Activated naive CD8-positive, alpha-beta T cell treated with anti-CD3 and anti-CD28 coated beads for 36 hours (primary cell): ENCODE measurements at regions not wholly inside any gene's neighbourhood (a gene's known extent, or its start where the extent isn't known, plus 50 kb on each side); places are given as distances from the start of the nearest gene placed in this dataset.

ENCODE experiments used
- DNase-seq: peaks from one replicate; pipeline ENCODE4 v3.0.0; 2021
- H3K27ac Mint-ChIP-seq: one replicate; pipeline ENCODE4 v1.8.0; 2022; ENCODE audit warnings: mild to moderate bottlenecking, moderate library complexity, mixed read lengths
- H3K27me3 Mint-ChIP-seq: one replicate; pipeline ENCODE4 v1.8.0; 2022; ENCODE audit warnings: mild to moderate bottlenecking, mixed read lengths
- H3K36me3 Mint-ChIP-seq: one replicate; pipeline ENCODE4 v1.8.0; 2021; ENCODE audit warnings: mild to moderate bottlenecking, mixed read lengths
- H3K4me1 Mint-ChIP-seq: one replicate; pipeline ENCODE4 v1.8.0; 2021; ENCODE audit warnings: mixed read lengths
- H3K4me3 Mint-ChIP-seq: one replicate; pipeline ENCODE4 v1.8.0; 2022; ENCODE audit warnings: mild to moderate bottlenecking, moderate library complexity, mixed read lengths
- H3K9me3 Mint-ChIP-seq: one replicate; pipeline ENCODE4 v1.8.0; 2022; ENCODE audit warnings: mixed read lengths

- no peak for DNase-seq
- Mint-ChIP-seq H3K4me1 (no peaks in the 10 kb centered on the region), H3K36me3 (peaks cover 4% of the 10 kb centered on the region), H3K27me3 (no peaks in the 10 kb centered on the region), H3K27ac (no peak overlapping the region), H3K9me3 (peaks cover 5% of the 10 kb centered on the region), H3K4me3 (no peak overlapping the region)
Measured at GRCh38 chr2:3138621-3139020, 239.0 kb downstream of the EIPR1 start.

- no peaks in the 10 kb centered on the region for H3K27me3 Mint-ChIP-seq
- H3K4me1 Mint-ChIP-seq = no peaks in the 10 kb centered on the region
- no peak overlapping the region for H3K27ac Mint-ChIP-seq
- no peak for DNase-seq
- no peak overlapping the region for H3K4me3 Mint-ChIP-seq
- peaks cover 4% of the 10 kb centered on the region for H3K36me3 Mint-ChIP-seq
- peaks cover 7% of the 10 kb centered on the region for H3K9me3 Mint-ChIP-seq
Measured at GRCh38 chr2:3137651-3138300, 239.8 kb downstream of the EIPR1 start.

GRCh38 chr2:3135676-3136075 is 241.9 kb downstream of the EIPR1 start:
- H3K36me3 Mint-ChIP-seq = peaks cover 4% of the 10 kb centered on the region
- H3K4me3 Mint-ChIP-seq = no peak overlapping the region
- H3K27me3 Mint-ChIP-seq = peaks cover 2% of the 10 kb centered on the region

GRCh38 chr2:3134026-3134571 is 243.5 kb downstream of the EIPR1 start:
- Mint-ChIP-seq H3K4me3 (no peak overlapping the region), H3K27ac (no peak overlapping the region), H3K9me3 (peaks cover 7% of the 10 kb centered on the region), H3K27me3 (peaks cover 6% of the 10 kb centered on the region), H3K36me3 (peaks cover 4% of the 10 kb centered on the region), H3K4me1 (no peaks in the 10 kb centered on the region)
- DNase-seq = no peak

More at GRCh38 chr2:3135676-3136075, 241.9 kb downstream of the EIPR1 start:
- no peak for DNase-seq
- Mint-ChIP-seq H3K4me1 (no peaks in the 10 kb centered on the region), H3K27ac (no peak overlapping the region), H3K9me3 (peaks cover 7% of the 10 kb centered on the region)

GRCh38 chr2:3132966-3133365 is 244.7 kb downstream of the EIPR1 start:
- H3K4me1 Mint-ChIP-seq = no peaks in the 10 kb centered on the region
- no peak for DNase-seq
- peaks cover 7% of the 10 kb centered on the region for H3K9me3 Mint-ChIP-seq
- H3K4me3 Mint-ChIP-seq = no peak overlapping the region
- H3K27me3 Mint-ChIP-seq = peaks cover 7% of the 10 kb centered on the region
- H3K27ac Mint-ChIP-seq = no peak overlapping the region
- H3K36me3 Mint-ChIP-seq = peaks cover 4% of the 10 kb centered on the region

GRCh38 chr2:3132466-3132865 is 245.2 kb downstream of the EIPR1 start:
- peaks cover 7% of the 10 kb centered on the region for H3K9me3 Mint-ChIP-seq
- peaks cover 7% of the 10 kb centered on the region for H3K27me3 Mint-ChIP-seq
- no peak overlapping the region for H3K4me3 Mint-ChIP-seq
- no peaks in the 10 kb centered on the region for H3K4me1 Mint-ChIP-seq
- peaks cover 4% of the 10 kb centered on the region for H3K36me3 Mint-ChIP-seq
- no peak for DNase-seq
- no peak overlapping the region for H3K27ac Mint-ChIP-seq

GRCh38 chr2:3131636-3132326 is 245.8 kb downstream of the EIPR1 start:
- Mint-ChIP-seq H3K27me3 (peaks cover 7% of the 10 kb centered on the region), H3K36me3 (peaks cover 4% of the 10 kb centered on the region), H3K4me3 (no peak overlapping the region), H3K4me1 (no peaks in the 10 kb centered on the region), H3K27ac (no peak overlapping the region), H3K9me3 (peaks cover 7% of the 10 kb centered on the region)
- no peak for DNase-seq

GRCh38 chr2:3130889-3131635 is 246.6 kb downstream of the EIPR1 start:
- no peaks in the 10 kb centered on the region for H3K4me1 Mint-ChIP-seq
- DNase-seq = no peak
- H3K27me3 Mint-ChIP-seq = peaks cover 7% of the 10 kb centered on the region
- H3K27ac Mint-ChIP-seq = no peak overlapping the region
- H3K4me3 Mint-ChIP-seq = no peak overlapping the region
- peaks cover 7% of the 10 kb centered on the region for H3K9me3 Mint-ChIP-seq
- H3K36me3 Mint-ChIP-seq = peaks cover 4% of the 10 kb centered on the region

GRCh38 chr2:3130444-3130843 is 247.2 kb downstream of the EIPR1 start:
- Mint-ChIP-seq H3K9me3 (peaks cover 3% of the 10 kb centered on the region), H3K27me3 (peaks cover 7% of the 10 kb centered on the region), H3K4me1 (no peaks in the 10 kb centered on the region), H3K36me3 (peaks cover under 1% of the 10 kb centered on the region), H3K27ac (no peak overlapping the region), H3K4me3 (no peak overlapping the region)
- no peak for DNase-seq

GRCh38 chr2:3129867-3130266 is 247.8 kb downstream of the EIPR1 start:
- DNase-seq = no peak
- Mint-ChIP-seq H3K27me3 (peaks cover 7% of the 10 kb centered on the region), H3K9me3 (peaks cover 2% of the 10 kb centered on the region), H3K27ac (no peak overlapping the region), H3K36me3 (no peaks in the 10 kb centered on the region), H3K4me3 (no peak overlapping the region), H3K4me1 (no peaks in the 10 kb centered on the region)

GRCh38 chr2:3128786-3129185 is 248.8 kb downstream of the EIPR1 start:
- Mint-ChIP-seq H3K27me3 (peaks cover 7% of the 10 kb centered on the region), H3K27ac (no peak overlapping the region), H3K4me3 (no peak overlapping the region), H3K4me1 (no peaks in the 10 kb centered on the region), H3K36me3 (no peaks in the 10 kb centered on the region), H3K9me3 (peaks cover 2% of the 10 kb centered on the region)
- DNase-seq = no peak

- no peak for DNase-seq
- no peak overlapping the region for H3K27ac Mint-ChIP-seq
- no peaks in the 10 kb centered on the region for H3K4me1 Mint-ChIP-seq
- no peaks in the 10 kb centered on the region for H3K36me3 Mint-ChIP-seq
- peaks cover 7% of the 10 kb centered on the region for H3K27me3 Mint-ChIP-seq
- H3K4me3 Mint-ChIP-seq = no peak overlapping the region
- H3K9me3 Mint-ChIP-seq = no peaks in the 10 kb centered on the region
Measured at GRCh38 chr2:3127710-3128109, 249.9 kb downstream of the EIPR1 start.

- Mint-ChIP-seq H3K4me1 (no peaks in the 10 kb centered on the region), H3K36me3 (no peaks in the 10 kb centered on the region), H3K9me3 (no peaks in the 10 kb centered on the region), H3K27me3 (peaks cover 7% of the 10 kb centered on the region), H3K4me3 (no peak overlapping the region), H3K27ac (no peak overlapping the region)
- no peak for DNase-seq
Measured at GRCh38 chr2:3126911-3127621, 250.6 kb downstream of the EIPR1 start.

- Mint-ChIP-seq H3K4me3 (no peak overlapping the region), H3K4me1 (no peaks in the 10 kb centered on the region), H3K9me3 (no peaks in the 10 kb centered on the region), H3K27me3 (peaks cover 7% of the 10 kb centered on the region), H3K36me3 (peaks cover 4% of the 10 kb centered on the region), H3K27ac (no peak overlapping the region)
- no peak for DNase-seq
Measured at GRCh38 chr2:3126171-3126910, 251.3 kb downstream of the EIPR1 start.
